Sigmoid colon (tissue), 4 donors: ENCODE measurements at regions not wholly inside any gene's neighbourhood (a gene's known extent, or its start where the extent isn't known, plus 50 kb on each side); places are given as distances from the start of the nearest gene placed in this dataset.

Source experiments
- CTCF ChIP-seq, 4 experiments: fragments of 450-650 bp in 3 of 4; fragments of 200-600 bp in 1 of 4; IDR thresholded peaks; one replicate each; pipeline ENCODE4 v1.5.1; 2016 to 2019; ENCODE audit warnings: antibody characterized with exemption in 4 of 4, mild to moderate bottlenecking in 3 of 4, moderate library complexity in 2 of 4
- POLR2A ChIP-seq, 2 donors: fragments of 450-650 bp; IDR thresholded peaks; one replicate each; pipeline ENCODE4 v1.6.1; 2016; ENCODE audit warnings: antibody characterized with exemption in 2 of 2, mild to moderate bottlenecking in 2 of 2, moderate library complexity in 2 of 2
- POLR2AphosphoS5 ChIP-seq, 4 donors: sonication (generic); formaldehyde crosslinking; IDR thresholded peaks; one replicate each; pipeline ENCODE4 v1.6.1; 2017; ENCODE audit warnings: antibody characterized with exemption in 4 of 4

DNA sequence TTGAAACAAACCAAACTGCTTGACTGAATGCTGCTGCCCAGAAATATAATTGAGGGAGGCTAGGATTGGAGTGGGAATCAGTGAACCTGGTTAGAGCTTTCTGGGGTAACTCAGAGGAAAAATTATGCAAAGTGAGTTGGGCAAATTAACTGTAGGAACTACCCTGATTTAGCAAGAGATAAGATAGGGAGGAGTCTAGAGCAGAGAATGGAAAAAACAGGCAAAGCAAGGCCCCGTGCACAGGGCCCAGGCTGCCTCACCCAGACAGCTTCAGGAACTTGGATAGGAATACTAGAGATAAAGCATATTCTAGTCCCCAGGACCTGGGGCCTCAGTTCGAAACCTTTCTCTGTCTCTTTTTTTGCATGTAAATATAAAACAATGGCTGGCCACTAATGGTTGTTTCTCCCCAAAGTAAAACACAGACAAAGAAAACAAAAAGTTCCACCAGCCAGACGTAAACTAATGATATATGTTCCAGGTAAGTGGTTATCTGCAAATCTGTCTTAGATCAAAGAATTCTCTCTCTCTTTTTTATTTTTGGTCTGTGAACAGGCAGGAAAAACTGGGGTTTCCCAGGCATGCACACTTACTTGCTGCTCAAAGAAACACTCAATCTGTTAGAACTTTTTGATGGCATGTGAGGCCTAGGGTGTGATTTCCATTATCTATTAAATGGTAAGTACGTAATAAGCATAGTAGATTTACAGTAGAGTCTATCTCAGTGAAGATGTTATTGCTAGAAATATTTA is 168.1 kb upstream of the MAP3K1 start:
- TF ChIP-seq CTCF (IDR thresholded peaks at IDR 0.05) (no peak), POLR2A (IDR thresholded peaks at IDR 0.05) (no peak), POLR2AphosphoS5 (IDR thresholded peaks at IDR 0.05) (no peak)
